IMR-90 (cell line): ENCODE measurements at regions not wholly inside any gene's neighbourhood (a gene's known extent, or its start where the extent isn't known, plus 50 kb on each side); places are given as distances from the start of the nearest gene placed in this dataset. TPM values are rescaled to one million over a fixed set of nuclear protein-coding genes. Genes with fewer than 3 reads are reported as not detected.

Experiments
- ATAC-seq: fragments of 200-7000 bp; cut with Tn5 transposase; 2 replicates; pipeline ENCODE4 v1.9.1; 2020; ENCODE audit warnings: low read depth, mild to moderate bottlenecking, moderate library complexity
- BruUV-seq: library from RNA; stranded (reverse); fragments of 400-500 nt; replicated peaks from 2 replicates; lab custom pipeline; 2021; lab: Mats Ljungman, UMichigan
- CTCF ChIA-PET: fragments of 300-600 bp; formaldehyde crosslinking; extraction: SDS; loops from one replicate; lab custom pipeline; 2021; ENCODE audit warnings: antibody characterized with exemption; lab: Yijun Ruan, JAX
- POLR2A ChIA-PET: fragments of 300-600 bp; sonication (Branson Sonifier 250); formaldehyde crosslinking; loops from one replicate; lab custom pipeline; 2022; ENCODE audit warnings: antibody characterized with exemption; ENCODE audit not compliant: unreplicated experiment; lab: Charles Lee
- DNase-seq: peaks from one replicate; pipeline ENCODE4 v3.0.0; 2013
- H2AFZ ChIP-seq: replicated peaks from 2 replicates; pipeline ENCODE3; 2013; ENCODE audit warnings: low read length, mild to moderate bottlenecking; ENCODE audit not compliant: poor library complexity
- H2AK5ac ChIP-seq: 2 replicates; pipeline ENCODE4 v1.6.1; 2013; ENCODE audit warnings: low read depth, low read length, inconsistent platforms
- H2AK9ac ChIP-seq: replicated peaks from 2 replicates; pipeline ENCODE3; 2013; ENCODE audit warnings: mild to moderate bottlenecking, low read depth, low read length, moderate library complexity; ENCODE audit not compliant: poor library complexity
- H2BK120ac ChIP-seq: 2 replicates; pipeline ENCODE4 v1.6.1; 2013; ENCODE audit warnings: low read depth, low read length, inconsistent platforms
- H2BK15ac ChIP-seq: 3 replicates; pipeline ENCODE4 v1.6.1; 2013; ENCODE audit warnings: low read depth, low read length, inconsistent platforms
- H2BK20ac ChIP-seq: 2 replicates; pipeline ENCODE4 v1.6.1; 2013; ENCODE audit warnings: low read depth, mild to moderate bottlenecking, inconsistent platforms, low read length, moderate library complexity
- H2BK5ac ChIP-seq: 2 replicates; pipeline ENCODE4 v1.6.1; 2013; ENCODE audit warnings: mild to moderate bottlenecking, low read depth, low read length, inconsistent platforms; ENCODE audit not compliant: poor library complexity, severe bottlenecking
- H3K14ac ChIP-seq: replicated peaks from 2 replicates; pipeline ENCODE4 v1.6.1; 2013; ENCODE audit warnings: low read depth, low read length, inconsistent platforms
- H3K18ac ChIP-seq: 2 replicates; pipeline ENCODE4 v1.6.1; 2013; ENCODE audit warnings: low read depth, low read length, control low read depth
- H3K23ac ChIP-seq: 2 replicates; pipeline ENCODE4 v1.6.1; 2013; ENCODE audit warnings: low read depth, low read length, inconsistent platforms
- H3K27ac ChIP-seq: 2 replicates; pipeline ENCODE4 v1.5.1; 2013; ENCODE audit warnings: mild to moderate bottlenecking, control low read depth, low read length; ENCODE audit not compliant: insufficient read depth
- H3K27me3 ChIP-seq: 2 replicates; pipeline ENCODE4 v1.6.1; 2013; ENCODE audit warnings: low read length; ENCODE audit not compliant: control insufficient read depth, insufficient read depth
- H3K36me3 ChIP-seq: 2 replicates; pipeline ENCODE4 v1.6.1; 2013; ENCODE audit warnings: low read length, mixed read lengths; ENCODE audit not compliant: control insufficient read depth, insufficient read depth
- H3K4ac ChIP-seq: 2 replicates; pipeline ENCODE4 v1.6.1; 2013; ENCODE audit warnings: low read depth, low read length, inconsistent platforms
- H3K4me1 ChIP-seq: 2 replicates; pipeline ENCODE4 v1.6.1; 2013; ENCODE audit warnings: low read length, mixed read lengths; ENCODE audit not compliant: control insufficient read depth, insufficient read depth
- H3K4me2 ChIP-seq: 2 replicates; pipeline ENCODE4 v1.6.1; 2013; ENCODE audit warnings: low read depth, mild to moderate bottlenecking, control low read depth, low read length, moderate library complexity
- H3K4me3 ChIP-seq: 2 replicates; pipeline ENCODE4 v1.5.1; 2013; ENCODE audit warnings: low read depth, mild to moderate bottlenecking, control low read depth, low read length, moderate library complexity; ENCODE audit not compliant: insufficient read depth
- H3K56ac ChIP-seq: 2 replicates; pipeline ENCODE4 v1.6.1; 2013; ENCODE audit warnings: low read length, inconsistent platforms; ENCODE audit not compliant: insufficient read depth; ENCODE audit errors: extremely low read depth
- H3K79me1 ChIP-seq, 2 experiments: 2 replicates each; pipeline ENCODE4 v1.6.1; 2013; ENCODE audit warnings: low read length in 2 of 2, inconsistent platforms in 1 of 2, low read depth in 1 of 2
- H3K9ac ChIP-seq: 2 replicates; pipeline ENCODE4 v1.6.1; 2013; ENCODE audit warnings: low read depth, low read length, control low read depth
- H3K9me1 ChIP-seq: 2 replicates; pipeline ENCODE4 v1.6.1; 2013; ENCODE audit warnings: low read length, inconsistent platforms; ENCODE audit not compliant: insufficient read depth
- H3K9me3 ChIP-seq: 2 replicates; pipeline ENCODE4 v1.6.1; 2013; ENCODE audit warnings: low read length; ENCODE audit not compliant: control insufficient read depth, insufficient read depth
- H4K20me1 ChIP-seq: 2 replicates; pipeline ENCODE4 v1.6.1; 2013; ENCODE audit warnings: low read length, inconsistent platforms; ENCODE audit not compliant: insufficient read depth
- H4K5ac ChIP-seq: 2 replicates; pipeline ENCODE4 v1.6.1; 2013; ENCODE audit warnings: mild to moderate bottlenecking, low read depth, low read length, control low read depth
- H4K8ac ChIP-seq, 2 experiments: 2 replicates each; pipeline ENCODE4 v1.6.1; 2013; ENCODE audit warnings: low read depth in 2 of 2, low read length in 2 of 2, control low read depth in 1 of 2, inconsistent platforms in 1 of 2
- H4K91ac ChIP-seq: 2 replicates; pipeline ENCODE4 v1.6.1; 2013; ENCODE audit warnings: low read depth, low read length, inconsistent platforms; ENCODE audit not compliant: insufficient read depth
- FOS ChIP-seq: fragments of 150-350 bp; IDR thresholded peaks from 2 replicates; pipeline ENCODE4 v1.6.1; 2016; ENCODE audit warnings: low read depth, low read length
- MXI1 ChIP-seq: IDR thresholded peaks from 2 replicates; pipeline ENCODE4 v1.6.1; 2012; ENCODE audit warnings: low read depth, mild to moderate bottlenecking, low read length, moderate library complexity, borderline replicate concordance
- NFE2L2 ChIP-seq: fragments of 150-350 bp; IDR thresholded peaks from 2 replicates; pipeline ENCODE4 v1.6.1; 2016; ENCODE audit warnings: low read depth, mild to moderate bottlenecking, low read length
- RFX5 ChIP-seq: IDR thresholded peaks from 2 replicates; pipeline ENCODE4 v1.8.0; 2012; ENCODE audit warnings: low read depth, mild to moderate bottlenecking, low read length, moderate library complexity
- dilution Hi-C: fragments of 300-500 bp; cut with HindIII; formaldehyde crosslinking; loops from one replicate; pipeline ENCODE4 v1.14.3; 2018; ENCODE audit warnings: low sequenced_read_pairs; ENCODE audit not compliant: unreplicated experiment
- in situ Hi-C: fragments of 300-500 bp; cut with MboI; formaldehyde crosslinking; loops from 3 replicates; pipeline ENCODE4 v1.14.3; 2019; ENCODE audit warnings: low sequenced_read_pairs, inconsistent platforms, mixed read lengths
- intact Hi-C: fragments of 100-400 bp; cut with micrococcal nuclease; formaldehyde crosslinking; loops from 2 replicates; pipeline ENCODE4 v1.10.0; 2022
- microRNA-seq, 2 experiments: library from miRNA; stranded (forward) in 1 of 2; unstranded in 1 of 2; fragments of 10-50 nt in 1 of 2; fragments of <30 nt in 1 of 2; gene quantifications in 1 of 2; microRNA quantifications in 1 of 2; one replicate each; pipeline versions ENCODE3 to v1.1.0; 2013 to 2020; ENCODE audit not compliant: insufficient read depth in 1 of 2, insufficient read length in 1 of 2, unreplicated experiment in 1 of 2
- small RNA-seq, 5 experiments: library from RNA; depleted of rRNA; stranded (forward); fragments of <200 nt; gene quantifications; one replicate each; pipeline ENCODE3, GENCODE V24; 2012
- TF ChIP-seq, protein P1 (sequence below): fragments of 150-350 bp; IDR thresholded peaks from 2 replicates; pipeline ENCODE4 v1.6.1; 2016; ENCODE audit warnings: low read depth, mild to moderate bottlenecking, low read length, moderate library complexity, borderline replicate concordance

- in situ Hi-C loops: no loop called here
Measured at GRCh38 chr4:158462611-158463010, 59.1 kb upstream of the RXFP1 start.

More at GRCh38 chr4:158462611-158463010, 59.1 kb upstream of the RXFP1 start:
- Histone ChIP-seq H3K27me3 (no peaks in the 10 kb centered on the region), H3K4me1 (no peaks in the 10 kb centered on the region), H3K36me3 (no peaks in the 10 kb centered on the region), H3K4me2 (no peak overlapping the region), H3K9me3 (no peaks in the 10 kb centered on the region), H2AK5ac (no peak overlapping the region), H4K91ac (no peak overlapping the region), H3K4me3 (no peak overlapping the region), H2BK20ac (no peak overlapping the region), H3K14ac (no peak overlapping the region), H2BK120ac (no peak overlapping the region), H3K56ac (no peak overlapping the region), H3K27ac (no peak overlapping the region), H3K4ac (no peak overlapping the region), H3K9ac (no peak overlapping the region), H4K5ac (no peak overlapping the region), H3K18ac (no peak overlapping the region), H3K9me1 (no peaks in the 10 kb centered on the region), H4K20me1 (no peaks in the 10 kb centered on the region), H2BK15ac (no peak overlapping the region), H2AFZ (no peak overlapping the region), H2BK5ac (no peak overlapping the region), H3K23ac (no peak overlapping the region), H4K8ac (no peak overlapping the region), H3K79me1 (no peaks in the 10 kb centered on the region), H2AK9ac (no peak overlapping the region)
- ChIA-PET CTCF (no interaction called here), POLR2A (no interaction called here)
- dilution Hi-C loops (no loop called here), intact Hi-C loops (no loop called here)
- no peak for DNase-seq
- no TSS peak for BruUV-seq
- ATAC-seq: no peak
- no peak for TF ChIP-seq NFE2L2
- TF ChIP-seq, protein P1, sequence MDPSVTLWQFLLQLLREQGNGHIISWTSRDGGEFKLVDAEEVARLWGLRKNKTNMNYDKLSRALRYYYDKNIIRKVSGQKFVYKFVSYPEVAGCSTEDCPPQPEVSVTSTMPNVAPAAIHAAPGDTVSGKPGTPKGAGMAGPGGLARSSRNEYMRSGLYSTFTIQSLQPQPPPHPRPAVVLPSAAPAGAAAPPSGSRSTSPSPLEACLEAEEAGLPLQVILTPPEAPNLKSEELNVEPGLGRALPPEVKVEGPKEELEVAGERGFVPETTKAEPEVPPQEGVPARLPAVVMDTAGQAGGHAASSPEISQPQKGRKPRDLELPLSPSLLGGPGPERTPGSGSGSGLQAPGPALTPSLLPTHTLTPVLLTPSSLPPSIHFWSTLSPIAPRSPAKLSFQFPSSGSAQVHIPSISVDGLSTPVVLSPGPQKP: no peak
- TF ChIP-seq MXI1: no peak
- no peak for TF ChIP-seq FOS
- TF ChIP-seq RFX5: no peak

Small RNA genes lying in the stretch of these regions (microRNA-seq; reads per million reads assigned to microRNA genes)
- gene RNU4-79P (ENCODE audit: insufficient read depth, insufficient read length): not detected

Small RNA genes lying in the stretch of these regions (small RNA-seq; reads per million reads assigned to genes)
- 0 reads per million in 5 experiments for gene RNU4-79P
